Fibroblast of mammary gland (primary cell): ENCODE measurements at regions not wholly inside any gene's neighbourhood (a gene's known extent, or its start where the extent isn't known, plus 50 kb on each side); places are given as distances from the start of the nearest gene placed in this dataset.
A peak's percentile ranks its signal among the peaks of the same experiment; 100 is the strongest.

Experiments used
- DNase-seq: peaks from one replicate; pipeline ENCODE4 v3.0.0-alpha.2; 2010; ENCODE audit warnings: low read depth
- H3K4me3 ChIP-seq: 2 replicates; pipeline ENCODE4 v1.5.1; 2011; ENCODE audit warnings: low read depth, mild to moderate bottlenecking, low read length, moderate library complexity; ENCODE audit not compliant: control insufficient read depth
- TF ChIP-seq, protein P1 (sequence below): conservative IDR thresholded peaks from 2 replicates; pipeline ENCODE4 v1.5.1; 2011; ENCODE audit warnings: low read depth, low read length, inconsistent platforms; ENCODE audit not compliant: control insufficient read depth, insufficient read depth

DNA sequence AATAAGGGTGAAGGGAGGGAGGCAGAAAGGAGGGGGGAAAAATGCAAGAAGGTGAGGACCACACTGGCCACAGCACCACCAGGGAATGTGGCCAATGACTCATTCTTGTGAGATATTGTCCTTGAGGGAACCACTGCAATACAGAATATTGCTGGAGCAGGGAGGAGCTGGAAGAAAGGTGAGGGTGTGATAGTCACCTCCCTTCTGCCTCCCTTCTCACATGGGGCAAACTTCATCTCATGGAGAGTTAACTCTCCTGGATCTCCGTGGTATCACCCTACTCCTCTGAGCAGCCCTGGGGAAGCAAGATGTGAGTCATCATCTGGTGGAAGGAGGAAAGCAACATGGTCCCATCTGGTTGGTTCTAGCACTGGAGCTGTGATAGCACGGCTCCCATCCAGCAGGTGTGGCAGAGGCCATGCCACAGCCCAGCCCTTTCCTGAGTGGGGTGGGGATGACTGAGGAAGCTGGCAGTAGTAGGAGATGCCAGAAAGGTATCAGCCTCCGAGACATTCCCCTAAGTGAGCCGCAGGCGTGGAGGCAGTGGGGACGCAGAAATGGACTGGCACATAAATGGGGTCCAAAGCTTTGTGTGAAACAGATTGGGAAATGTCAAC lies 115.9 kb upstream of the LPP start:
- TF ChIP-seq, protein P1, sequence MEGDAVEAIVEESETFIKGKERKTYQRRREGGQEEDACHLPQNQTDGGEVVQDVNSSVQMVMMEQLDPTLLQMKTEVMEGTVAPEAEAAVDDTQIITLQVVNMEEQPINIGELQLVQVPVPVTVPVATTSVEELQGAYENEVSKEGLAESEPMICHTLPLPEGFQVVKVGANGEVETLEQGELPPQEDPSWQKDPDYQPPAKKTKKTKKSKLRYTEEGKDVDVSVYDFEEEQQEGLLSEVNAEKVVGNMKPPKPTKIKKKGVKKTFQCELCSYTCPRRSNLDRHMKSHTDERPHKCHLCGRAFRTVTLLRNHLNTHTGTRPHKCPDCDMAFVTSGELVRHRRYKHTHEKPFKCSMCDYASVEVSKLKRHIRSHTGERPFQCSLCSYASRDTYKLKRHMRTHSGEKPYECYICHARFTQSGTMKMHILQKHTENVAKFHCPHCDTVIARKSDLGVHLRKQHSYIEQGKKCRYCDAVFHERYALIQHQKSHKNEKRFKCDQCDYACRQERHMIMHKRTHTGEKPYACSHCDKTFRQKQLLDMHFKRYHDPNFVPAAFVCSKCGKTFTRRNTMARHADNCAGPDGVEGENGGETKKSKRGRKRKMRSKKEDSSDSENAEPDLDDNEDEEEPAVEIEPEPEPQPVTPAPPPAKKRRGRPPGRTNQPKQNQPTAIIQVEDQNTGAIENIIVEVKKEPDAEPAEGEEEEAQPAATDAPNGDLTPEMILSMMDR = no peak
- no peak overlapping the region for H3K4me3 ChIP-seq
- DNase-seq = peak; percentile 39

DNA sequence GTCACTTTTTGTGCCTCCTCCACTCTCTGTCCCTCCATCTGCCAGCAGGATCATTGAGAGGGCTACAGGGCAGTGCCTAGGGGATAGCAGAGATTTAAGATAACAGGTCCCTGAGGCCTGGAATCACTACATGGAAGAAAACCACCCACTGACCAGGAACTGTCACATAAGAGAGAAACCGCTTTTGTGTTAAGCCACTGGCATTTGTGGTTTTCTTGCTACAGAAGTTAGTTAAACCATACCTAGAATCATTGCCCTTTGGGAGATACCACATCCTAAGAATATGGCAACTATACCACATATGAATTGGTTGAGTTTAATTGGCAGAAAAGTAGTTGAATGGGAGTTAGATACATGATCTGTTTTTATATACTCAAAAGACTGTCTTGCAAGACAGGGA lies 112.8 kb upstream of the LPP start:
- TF ChIP-seq, protein P1 = no peak
- DNase-seq = no peak
- H3K4me3 ChIP-seq = no peak overlapping the region

DNA sequence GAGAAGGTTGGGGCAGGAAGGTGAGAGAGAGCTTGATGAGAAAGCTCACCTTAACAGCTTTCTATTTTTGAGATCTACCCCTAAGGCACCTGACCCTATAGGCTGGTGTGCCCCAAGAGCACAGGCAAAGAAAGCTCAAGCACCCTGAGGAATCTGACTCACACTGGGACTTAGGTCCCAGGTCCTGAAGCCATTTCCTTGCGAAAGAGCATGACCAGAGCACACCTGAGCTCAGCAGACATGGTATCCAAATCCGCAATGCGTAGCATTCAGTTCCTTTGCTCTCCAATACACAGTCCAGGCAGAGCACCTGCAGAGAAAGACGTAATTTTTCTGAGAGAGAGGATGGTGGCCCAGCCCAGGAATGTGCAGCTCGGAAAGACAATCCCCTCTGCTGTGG lies 112.1 kb upstream of the LPP start:
- TF ChIP-seq, protein P1 = no peak

DNA sequence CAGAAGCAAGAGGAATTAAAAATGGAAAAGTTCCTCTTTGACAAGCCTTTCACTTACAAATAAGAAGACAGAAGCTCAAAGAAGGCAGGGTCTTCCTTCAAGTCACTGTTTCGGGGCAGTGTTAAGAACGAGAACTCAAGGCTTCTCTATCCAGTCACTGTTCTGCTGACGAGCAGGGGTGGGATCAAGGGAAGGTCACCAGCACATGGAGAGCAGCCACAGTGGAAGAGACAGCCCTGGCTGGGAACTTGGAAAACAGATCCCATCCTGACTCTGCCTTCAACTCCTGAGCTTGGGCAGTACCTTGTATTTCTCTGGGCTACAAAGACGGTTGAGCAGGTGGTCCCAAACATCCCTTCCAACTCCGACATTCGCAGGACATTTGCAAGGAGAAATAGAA lies 111.5 kb upstream of the LPP start:
- TF ChIP-seq, protein P1 = no peak
- no peak for DNase-seq
- no peak overlapping the region for H3K4me3 ChIP-seq

More for the DNA sequence above, 112.1 kb upstream of the LPP start:
- no peak overlapping the region for H3K4me3 ChIP-seq
- no peak for DNase-seq

DNA sequence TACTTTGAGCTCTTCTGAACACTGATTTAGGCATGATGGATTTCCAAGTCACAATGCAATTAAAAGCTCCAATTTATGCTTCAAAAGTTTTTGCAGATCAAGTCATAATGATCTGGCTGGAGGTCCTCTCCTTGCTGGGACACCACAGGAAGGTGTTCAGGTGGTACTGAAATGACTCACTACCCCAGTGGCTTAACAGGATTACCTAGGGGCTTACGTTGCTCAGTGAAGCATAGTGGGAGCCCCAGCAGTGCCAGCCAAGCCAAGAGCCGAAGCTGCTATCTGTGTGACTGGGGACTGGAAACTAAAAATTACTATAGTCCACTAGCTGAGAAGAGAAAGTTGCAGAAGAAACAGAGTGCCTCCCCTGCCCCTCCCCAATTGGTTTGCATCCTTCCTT lies 110.1 kb upstream of the LPP start:
- TF ChIP-seq, protein P1 = no peak
- DNase-seq = no peak
- no peak overlapping the region for H3K4me3 ChIP-seq

DNA sequence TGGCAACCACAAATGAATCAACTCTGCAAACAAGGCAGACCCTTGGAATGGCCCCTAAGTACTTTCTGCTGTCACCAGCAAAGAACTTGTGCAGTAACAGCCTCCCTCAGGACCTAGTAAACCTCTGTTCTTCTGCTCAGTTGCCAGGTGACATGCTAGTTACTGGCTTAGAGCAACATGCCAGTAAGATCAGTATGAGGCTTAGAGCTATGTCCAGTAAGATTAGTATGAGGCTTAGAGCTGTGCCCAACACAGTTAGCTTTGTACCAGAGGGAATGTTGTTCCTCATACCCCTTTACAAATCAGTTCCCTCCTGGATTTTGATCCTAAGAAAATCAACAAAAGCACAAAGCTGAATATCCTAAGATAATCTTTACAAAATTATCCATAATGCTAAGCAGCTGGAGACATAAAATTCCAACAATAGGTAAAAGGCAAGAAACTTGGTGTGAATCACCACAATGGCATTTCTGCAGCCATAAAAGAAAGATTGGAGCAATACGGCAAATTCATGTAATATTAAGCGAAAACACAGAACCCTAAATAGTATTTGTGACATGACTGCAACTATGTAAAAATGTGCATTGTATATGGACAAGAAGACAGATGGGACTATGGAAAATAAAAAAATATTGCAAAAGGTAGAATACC lies 107.3 kb upstream of the LPP start:
- DNase-seq = no peak
- TF ChIP-seq, protein P1 = no peak
- no peak overlapping the region for H3K4me3 ChIP-seq
